ENCODE measurements at regions not wholly inside any gene's neighbourhood (a gene's known extent, or its start where the extent isn't known, plus 50 kb on each side); places are given as distances from the start of the nearest gene placed in this dataset.

DNA sequence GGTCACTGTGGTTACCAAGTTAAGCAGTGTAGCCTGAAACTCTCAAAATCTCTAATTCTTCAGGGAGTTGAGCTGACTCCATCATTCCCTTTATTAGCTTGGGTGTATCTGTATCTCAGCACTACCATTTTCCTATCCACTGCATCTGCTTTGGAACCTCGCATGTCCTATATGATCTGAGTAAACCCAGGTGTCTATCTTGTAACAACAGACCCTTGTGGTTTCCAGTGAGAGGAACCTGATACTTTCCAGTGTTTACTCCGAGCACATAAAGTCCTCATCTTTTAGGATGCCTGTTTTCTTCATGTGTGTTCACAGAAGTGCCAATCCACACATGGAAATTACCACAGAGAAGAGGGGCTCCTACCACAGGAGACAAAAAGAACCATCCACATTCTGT lies 650.4 kb downstream of the LMO4 start (continued):
- TF ChIP-seq, protein P1, sequence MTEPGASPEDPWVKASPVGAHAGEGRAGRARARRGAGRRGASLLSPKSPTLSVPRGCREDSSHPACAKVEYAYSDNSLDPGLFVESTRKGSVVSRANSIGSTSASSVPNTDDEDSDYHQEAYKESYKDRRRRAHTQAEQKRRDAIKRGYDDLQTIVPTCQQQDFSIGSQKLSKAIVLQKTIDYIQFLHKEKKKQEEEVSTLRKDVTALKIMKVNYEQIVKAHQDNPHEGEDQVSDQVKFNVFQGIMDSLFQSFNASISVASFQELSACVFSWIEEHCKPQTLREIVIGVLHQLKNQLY (CRISPR knock-in tag; IDR thresholded peaks at IDR 0.05), result no peak
- TF ChIP-seq ZNF396 (CRISPR knock-in tag; IDR thresholded peaks at IDR 0.05; ENCODE audit: borderline replicate concordance), result no peak
- TF ChIP-seq, protein P2, sequence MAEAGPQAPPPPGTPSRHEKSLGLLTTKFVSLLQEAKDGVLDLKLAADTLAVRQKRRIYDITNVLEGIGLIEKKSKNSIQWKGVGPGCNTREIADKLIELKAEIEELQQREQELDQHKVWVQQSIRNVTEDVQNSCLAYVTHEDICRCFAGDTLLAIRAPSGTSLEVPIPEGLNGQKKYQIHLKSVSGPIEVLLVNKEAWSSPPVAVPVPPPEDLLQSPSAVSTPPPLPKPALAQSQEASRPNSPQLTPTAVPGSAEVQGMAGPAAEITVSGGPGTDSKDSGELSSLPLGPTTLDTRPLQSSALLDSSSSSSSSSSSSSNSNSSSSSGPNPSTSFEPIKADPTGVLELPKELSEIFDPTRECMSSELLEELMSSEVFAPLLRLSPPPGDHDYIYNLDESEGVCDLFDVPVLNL (CRISPR knock-in tag; IDR thresholded peaks at IDR 0.05; ENCODE audit: borderline replicate concordance, low read depth), result no peak
- no peak for TF ChIP-seq SOX15 (CRISPR knock-in tag; IDR thresholded peaks at IDR 0.05)
- TF ChIP-seq IRF2 (CRISPR knock-in tag; IDR thresholded peaks at IDR 0.05; ENCODE audit: borderline replicate concordance, low read depth), result no peak
- TF ChIP-seq, protein P3, sequence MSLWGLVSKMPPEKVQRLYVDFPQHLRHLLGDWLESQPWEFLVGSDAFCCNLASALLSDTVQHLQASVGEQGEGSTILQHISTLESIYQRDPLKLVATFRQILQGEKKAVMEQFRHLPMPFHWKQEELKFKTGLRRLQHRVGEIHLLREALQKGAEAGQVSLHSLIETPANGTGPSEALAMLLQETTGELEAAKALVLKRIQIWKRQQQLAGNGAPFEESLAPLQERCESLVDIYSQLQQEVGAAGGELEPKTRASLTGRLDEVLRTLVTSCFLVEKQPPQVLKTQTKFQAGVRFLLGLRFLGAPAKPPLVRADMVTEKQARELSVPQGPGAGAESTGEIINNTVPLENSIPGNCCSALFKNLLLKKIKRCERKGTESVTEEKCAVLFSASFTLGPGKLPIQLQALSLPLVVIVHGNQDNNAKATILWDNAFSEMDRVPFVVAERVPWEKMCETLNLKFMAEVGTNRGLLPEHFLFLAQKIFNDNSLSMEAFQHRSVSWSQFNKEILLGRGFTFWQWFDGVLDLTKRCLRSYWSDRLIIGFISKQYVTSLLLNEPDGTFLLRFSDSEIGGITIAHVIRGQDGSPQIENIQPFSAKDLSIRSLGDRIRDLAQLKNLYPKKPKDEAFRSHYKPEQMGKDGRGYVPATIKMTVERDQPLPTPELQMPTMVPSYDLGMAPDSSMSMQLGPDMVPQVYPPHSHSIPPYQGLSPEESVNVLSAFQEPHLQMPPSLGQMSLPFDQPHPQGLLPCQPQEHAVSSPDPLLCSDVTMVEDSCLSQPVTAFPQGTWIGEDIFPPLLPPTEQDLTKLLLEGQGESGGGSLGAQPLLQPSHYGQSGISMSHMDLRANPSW (CRISPR knock-in tag; conservative IDR thresholded peaks at IDR 0.05; ENCODE audit: low read depth), result no peak
- TF ChIP-seq, protein P4, sequence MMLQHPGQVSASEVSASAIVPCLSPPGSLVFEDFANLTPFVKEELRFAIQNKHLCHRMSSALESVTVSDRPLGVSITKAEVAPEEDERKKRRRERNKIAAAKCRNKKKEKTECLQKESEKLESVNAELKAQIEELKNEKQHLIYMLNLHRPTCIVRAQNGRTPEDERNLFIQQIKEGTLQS (CRISPR knock-in tag; conservative IDR thresholded peaks at IDR 0.05), result no peak
- TF ChIP-seq ZNF416 (CRISPR knock-in tag; IDR thresholded peaks at IDR 0.05), result no peak
- TF ChIP-seq, protein P5, sequence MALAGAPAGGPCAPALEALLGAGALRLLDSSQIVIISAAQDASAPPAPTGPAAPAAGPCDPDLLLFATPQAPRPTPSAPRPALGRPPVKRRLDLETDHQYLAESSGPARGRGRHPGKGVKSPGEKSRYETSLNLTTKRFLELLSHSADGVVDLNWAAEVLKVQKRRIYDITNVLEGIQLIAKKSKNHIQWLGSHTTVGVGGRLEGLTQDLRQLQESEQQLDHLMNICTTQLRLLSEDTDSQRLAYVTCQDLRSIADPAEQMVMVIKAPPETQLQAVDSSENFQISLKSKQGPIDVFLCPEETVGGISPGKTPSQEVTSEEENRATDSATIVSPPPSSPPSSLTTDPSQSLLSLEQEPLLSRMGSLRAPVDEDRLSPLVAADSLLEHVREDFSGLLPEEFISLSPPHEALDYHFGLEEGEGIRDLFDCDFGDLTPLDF (CRISPR knock-in tag; IDR thresholded peaks at IDR 0.05), result no peak
- TF ChIP-seq, protein P6, sequence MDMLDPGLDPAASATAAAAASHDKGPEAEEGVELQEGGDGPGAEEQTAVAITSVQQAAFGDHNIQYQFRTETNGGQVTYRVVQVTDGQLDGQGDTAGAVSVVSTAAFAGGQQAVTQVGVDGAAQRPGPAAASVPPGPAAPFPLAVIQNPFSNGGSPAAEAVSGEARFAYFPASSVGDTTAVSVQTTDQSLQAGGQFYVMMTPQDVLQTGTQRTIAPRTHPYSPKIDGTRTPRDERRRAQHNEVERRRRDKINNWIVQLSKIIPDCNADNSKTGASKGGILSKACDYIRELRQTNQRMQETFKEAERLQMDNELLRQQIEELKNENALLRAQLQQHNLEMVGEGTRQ (CRISPR knock-in tag; IDR thresholded peaks at IDR 0.05), result no peak
- no peak for TF ChIP-seq JAZF1 (CRISPR knock-in tag; IDR thresholded peaks at IDR 0.05)

DNA sequence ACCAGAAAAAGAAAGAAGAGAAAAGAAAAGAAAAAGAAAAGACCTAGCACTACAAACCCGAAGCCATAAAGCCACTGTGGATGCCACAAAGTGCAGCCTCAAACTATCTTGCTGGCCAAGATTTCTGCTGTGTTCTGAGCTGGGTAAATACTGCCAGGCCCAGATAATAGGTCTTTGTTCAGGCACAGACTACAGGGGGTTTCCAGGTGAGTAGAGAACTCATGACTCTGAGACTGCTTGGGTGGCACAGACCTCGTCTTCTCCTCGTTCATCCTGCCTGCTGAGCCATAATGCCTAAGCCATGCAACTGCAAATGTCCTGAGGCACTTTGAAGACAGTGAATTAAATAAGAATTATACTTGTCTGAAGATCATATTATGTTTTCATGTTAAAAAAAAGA lies 651.8 kb downstream of the LMO4 start:
- DNase-seq (ENCODE audit: low spot score) (no peak), ATAC-seq (peak; percentile 79)
- H3K27ac Mint-ChIP-seq, result no peak overlapping the region
- H3K9me3 Mint-ChIP-seq, result peaks cover 7% of the 10 kb centered on the region
- POLR2A ChIA-PET, result no interaction called here
- no peaks in the 10 kb centered on the region for H3K27me3 Mint-ChIP-seq (ENCODE audit: low read depth)
- CTCF ChIA-PET, result no interaction called here
- TF ChIP-seq RORB (CRISPR knock-in tag; IDR thresholded peaks at IDR 0.05), result no peak
- TF ChIP-seq, protein P7, sequence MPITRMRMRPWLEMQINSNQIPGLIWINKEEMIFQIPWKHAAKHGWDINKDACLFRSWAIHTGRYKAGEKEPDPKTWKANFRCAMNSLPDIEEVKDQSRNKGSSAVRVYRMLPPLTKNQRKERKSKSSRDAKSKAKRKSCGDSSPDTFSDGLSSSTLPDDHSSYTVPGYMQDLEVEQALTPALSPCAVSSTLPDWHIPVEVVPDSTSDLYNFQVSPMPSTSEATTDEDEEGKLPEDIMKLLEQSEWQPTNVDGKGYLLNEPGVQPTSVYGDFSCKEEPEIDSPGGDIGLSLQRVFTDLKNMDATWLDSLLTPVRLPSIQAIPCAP (CRISPR knock-in tag; IDR thresholded peaks at IDR 0.05), result no peak
- TF ChIP-seq, protein P8, sequence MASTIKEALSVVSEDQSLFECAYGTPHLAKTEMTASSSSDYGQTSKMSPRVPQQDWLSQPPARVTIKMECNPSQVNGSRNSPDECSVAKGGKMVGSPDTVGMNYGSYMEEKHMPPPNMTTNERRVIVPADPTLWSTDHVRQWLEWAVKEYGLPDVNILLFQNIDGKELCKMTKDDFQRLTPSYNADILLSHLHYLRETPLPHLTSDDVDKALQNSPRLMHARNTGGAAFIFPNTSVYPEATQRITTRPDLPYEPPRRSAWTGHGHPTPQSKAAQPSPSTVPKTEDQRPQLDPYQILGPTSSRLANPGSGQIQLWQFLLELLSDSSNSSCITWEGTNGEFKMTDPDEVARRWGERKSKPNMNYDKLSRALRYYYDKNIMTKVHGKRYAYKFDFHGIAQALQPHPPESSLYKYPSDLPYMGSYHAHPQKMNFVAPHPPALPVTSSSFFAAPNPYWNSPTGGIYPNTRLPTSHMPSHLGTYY (CRISPR knock-in tag; IDR thresholded peaks at IDR 0.05), result no peak
- H3K4me1 Mint-ChIP-seq, result peaks cover 39% of the 10 kb centered on the region
- H3K36me3 Mint-ChIP-seq, result no peaks in the 10 kb centered on the region
- no peak overlapping the region for H3K4me3 Mint-ChIP-seq

DNA sequence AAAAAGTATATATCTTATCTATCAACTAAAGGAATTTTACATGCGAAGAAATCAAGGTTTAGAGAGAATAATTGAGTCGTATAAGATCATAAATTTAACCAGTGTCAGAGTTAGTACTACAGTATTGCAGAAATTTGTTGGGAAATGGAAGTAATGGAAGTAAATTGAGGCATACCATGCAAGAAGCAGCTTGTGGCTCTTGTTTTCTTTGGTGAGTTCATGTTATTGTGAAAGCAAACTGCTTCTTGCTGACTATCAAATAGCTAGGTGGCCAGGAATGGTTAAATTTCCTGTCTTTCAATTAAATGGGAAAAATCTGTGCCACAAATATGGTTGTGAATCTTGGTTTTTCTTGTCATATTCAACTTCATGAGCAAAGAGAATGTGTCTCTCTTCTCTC lies 652.7 kb downstream of the LMO4 start:
- H3K36me3 Mint-ChIP-seq, result no peaks in the 10 kb centered on the region
- ChIA-PET POLR2A (no interaction called here), CTCF (interaction anchor here (0.9 to 1.0 kb wide), 2 partner anchors 13 to 80 kb away, joined by 3 to 5 read pairs; no protein-coding TSS in a partner anchor)
- ATAC-seq (no peak), DNase-seq (ENCODE audit: low spot score) (no peak)
- peaks cover 39% of the 10 kb centered on the region for H3K4me1 Mint-ChIP-seq
- H3K4me3 Mint-ChIP-seq, result no peak overlapping the region
- no peak overlapping the region for H3K27ac Mint-ChIP-seq
- H3K27me3 Mint-ChIP-seq (ENCODE audit: low read depth), result no peaks in the 10 kb centered on the region
- H3K9me3 Mint-ChIP-seq, result no peaks in the 10 kb centered on the region
- TF ChIP-seq CREM (CRISPR knock-in tag; IDR thresholded peaks at IDR 0.05), result no peak
- no peak for TF ChIP-seq ZNF219 (CRISPR knock-in tag; IDR thresholded peaks at IDR 0.05; ENCODE audit: borderline replicate concordance)
- TF ChIP-seq ESRRA (CRISPR knock-in tag; IDR thresholded peaks at IDR 0.05; ENCODE audit: borderline replicate concordance), result no peak
- TF ChIP-seq ZNF671 (CRISPR knock-in tag; IDR thresholded peaks at IDR 0.05), result no peak
- no peak for TF ChIP-seq IRF2 (CRISPR knock-in tag; IDR thresholded peaks at IDR 0.05; ENCODE audit: borderline replicate concordance, low read depth)
- TF ChIP-seq RELA (CRISPR knock-in tag; IDR thresholded peaks at IDR 0.05; ENCODE audit: borderline replicate concordance), result no peak
- TF ChIP-seq ZNF232 (CRISPR knock-in tag; IDR thresholded peaks at IDR 0.05), result no peak
- TF ChIP-seq JUN (CRISPR knock-in tag; IDR thresholded peaks at IDR 0.05), result no peak
- TF ChIP-seq, protein P9, sequence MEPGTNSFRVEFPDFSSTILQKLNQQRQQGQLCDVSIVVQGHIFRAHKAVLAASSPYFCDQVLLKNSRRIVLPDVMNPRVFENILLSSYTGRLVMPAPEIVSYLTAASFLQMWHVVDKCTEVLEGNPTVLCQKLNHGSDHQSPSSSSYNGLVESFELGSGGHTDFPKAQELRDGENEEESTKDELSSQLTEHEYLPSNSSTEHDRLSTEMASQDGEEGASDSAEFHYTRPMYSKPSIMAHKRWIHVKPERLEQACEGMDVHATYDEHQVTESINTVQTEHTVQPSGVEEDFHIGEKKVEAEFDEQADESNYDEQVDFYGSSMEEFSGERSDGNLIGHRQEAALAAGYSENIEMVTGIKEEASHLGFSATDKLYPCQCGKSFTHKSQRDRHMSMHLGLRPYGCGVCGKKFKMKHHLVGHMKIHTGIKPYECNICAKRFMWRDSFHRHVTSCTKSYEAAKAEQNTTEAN (CRISPR knock-in tag; IDR thresholded peaks at IDR 0.05), result no peak
- TF ChIP-seq, protein P10, sequence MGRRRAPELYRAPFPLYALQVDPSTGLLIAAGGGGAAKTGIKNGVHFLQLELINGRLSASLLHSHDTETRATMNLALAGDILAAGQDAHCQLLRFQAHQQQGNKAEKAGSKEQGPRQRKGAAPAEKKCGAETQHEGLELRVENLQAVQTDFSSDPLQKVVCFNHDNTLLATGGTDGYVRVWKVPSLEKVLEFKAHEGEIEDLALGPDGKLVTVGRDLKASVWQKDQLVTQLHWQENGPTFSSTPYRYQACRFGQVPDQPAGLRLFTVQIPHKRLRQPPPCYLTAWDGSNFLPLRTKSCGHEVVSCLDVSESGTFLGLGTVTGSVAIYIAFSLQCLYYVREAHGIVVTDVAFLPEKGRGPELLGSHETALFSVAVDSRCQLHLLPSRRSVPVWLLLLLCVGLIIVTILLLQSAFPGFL (CRISPR knock-in tag; IDR thresholded peaks at IDR 0.05; ENCODE audit: borderline replicate concordance), result no peak
